ENCODE measurements at regions not wholly inside any gene's neighbourhood (a gene's known extent, or its start where the extent isn't known, plus 50 kb on each side); places are given as distances from the start of the nearest gene placed in this dataset.
"Not testable (repeated sequence)": the region's sequence is repeated elsewhere in the genome, so short reads cannot be mapped to it uniquely, and the experiment has no call there.

- DNase-seq (ENCODE audit: low read depth in 4 of 4, low spot score in 2 of 4): no peak
Observed at GRCh38 chr5:44935871-44936270, 127.1 kb downstream of the MRPS30 start.

DNA sequence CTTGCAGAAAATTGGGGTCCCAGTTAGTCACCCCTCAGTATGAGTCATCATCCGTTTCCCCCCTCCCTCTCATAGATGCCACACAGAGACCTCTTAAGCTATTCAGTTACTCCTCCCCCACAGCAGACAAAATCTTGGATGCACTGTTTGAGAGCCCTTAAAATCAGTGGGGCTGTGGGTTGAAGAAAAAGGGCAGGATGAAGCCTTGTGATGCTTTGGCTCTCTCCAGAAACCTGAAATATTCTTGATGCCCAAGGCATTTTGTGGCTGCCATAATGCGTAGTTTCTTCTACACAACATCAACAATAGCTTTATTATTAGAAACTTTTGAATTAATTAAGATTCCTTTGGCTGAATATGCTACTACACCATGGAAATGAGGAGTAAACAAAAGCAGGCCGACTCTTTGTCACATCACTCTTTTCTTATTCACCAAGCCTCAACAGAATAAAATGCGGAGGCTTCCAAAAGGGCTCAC is 133.8 kb downstream of the MRPS30 start:
- no peak for DNase-seq (ENCODE audit: low read depth in 4 of 4, low spot score in 2 of 4)

GRCh38 chr5:44943647-44944046 is 134.9 kb downstream of the MRPS30 start:
- no peak for DNase-seq (ENCODE audit: low read depth in 4 of 4, low spot score in 2 of 4)

DNA sequence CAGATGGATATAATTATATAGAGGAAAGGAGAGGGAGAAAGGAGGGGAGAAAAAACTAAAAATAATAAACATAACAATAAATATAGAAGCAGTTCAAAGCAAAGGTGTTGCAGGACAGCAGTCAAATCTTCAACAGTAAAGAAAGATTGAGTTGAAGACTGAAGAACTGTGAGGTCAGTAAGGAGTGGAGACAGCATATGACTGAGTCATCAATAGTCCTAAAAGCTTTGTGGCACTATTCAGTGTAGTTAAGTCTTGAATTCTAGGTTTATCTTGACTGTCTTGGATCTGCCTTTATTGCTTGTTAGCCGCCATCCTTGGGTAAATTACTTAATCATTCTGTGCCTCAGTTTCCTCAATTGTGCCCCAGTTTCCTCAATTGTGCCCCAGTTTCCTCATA is 137.0 kb downstream of the MRPS30 start:
- no peak for DNase-seq (ENCODE audit: low read depth in 4 of 4, low spot score in 2 of 4)

DNA sequence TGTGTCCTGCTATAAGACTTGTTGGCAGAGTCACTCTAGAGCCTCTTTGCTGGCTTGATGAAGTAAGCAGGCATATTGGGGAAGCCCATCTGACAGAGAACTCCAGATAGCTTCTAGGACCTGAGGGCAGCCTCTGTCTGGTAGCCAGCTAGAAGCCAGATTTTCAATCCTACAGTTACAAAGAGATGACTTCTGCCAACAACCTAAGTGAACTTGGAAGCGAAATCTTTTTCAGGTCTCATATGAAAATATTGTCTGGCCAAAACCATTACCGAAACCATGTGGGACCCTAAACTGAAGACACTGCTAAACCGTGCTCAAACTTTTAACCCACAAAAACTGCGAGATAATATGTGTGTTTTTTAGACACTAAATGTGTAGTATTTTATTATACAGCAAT is 140.9 kb downstream of the MRPS30 start:
- DNase-seq (ENCODE audit: low read depth in 4 of 4, low spot score in 2 of 4): no peak

- no peak for DNase-seq (ENCODE audit: low read depth in 4 of 4, low spot score in 2 of 4)
Observed at GRCh38 chr5:44951371-44951770, 142.6 kb downstream of the MRPS30 start.

DNA sequence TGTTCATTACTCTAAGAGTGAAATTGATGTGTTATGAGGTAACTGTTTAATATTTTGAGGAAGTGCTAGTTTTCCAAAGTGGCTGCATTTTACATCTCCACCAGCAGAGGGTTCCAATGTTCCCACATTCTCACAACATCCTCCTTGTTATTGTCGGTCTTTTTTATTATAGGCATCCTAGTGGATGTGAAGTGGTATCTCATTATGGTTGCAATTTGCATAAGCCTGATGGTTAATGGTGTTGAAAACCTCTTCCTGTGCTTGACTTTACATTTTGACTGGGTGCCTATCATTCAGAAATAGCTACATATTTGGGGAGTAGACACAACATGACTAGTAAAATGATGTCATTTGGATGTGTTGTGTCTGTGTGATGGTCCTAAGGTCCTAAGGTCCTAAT is 143.6 kb downstream of the MRPS30 start:
- DNase-seq (ENCODE audit: low read depth in 4 of 4, low spot score in 2 of 4): no peak

DNA sequence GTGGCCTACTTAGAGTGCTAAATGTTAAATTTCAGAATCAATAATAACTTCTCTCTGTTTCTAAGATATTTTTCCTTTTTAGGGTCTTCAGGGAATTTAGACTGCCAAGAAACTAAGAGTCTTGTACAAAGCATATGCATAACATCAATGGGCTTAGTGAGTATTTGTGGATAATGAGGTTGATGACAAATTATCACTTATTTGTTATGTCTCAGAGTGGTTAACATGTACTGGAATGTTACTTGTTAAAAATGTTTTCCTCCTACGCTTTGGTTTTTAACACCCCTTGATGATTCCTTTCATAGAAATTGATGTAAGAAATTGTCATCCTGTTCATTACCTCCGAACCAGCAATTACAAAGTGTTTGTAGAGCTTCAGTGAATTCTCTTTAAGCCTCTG is 144.3 kb downstream of the MRPS30 start:
- no peak for DNase-seq (ENCODE audit: low read depth in 4 of 4, low spot score in 2 of 4)

DNA sequence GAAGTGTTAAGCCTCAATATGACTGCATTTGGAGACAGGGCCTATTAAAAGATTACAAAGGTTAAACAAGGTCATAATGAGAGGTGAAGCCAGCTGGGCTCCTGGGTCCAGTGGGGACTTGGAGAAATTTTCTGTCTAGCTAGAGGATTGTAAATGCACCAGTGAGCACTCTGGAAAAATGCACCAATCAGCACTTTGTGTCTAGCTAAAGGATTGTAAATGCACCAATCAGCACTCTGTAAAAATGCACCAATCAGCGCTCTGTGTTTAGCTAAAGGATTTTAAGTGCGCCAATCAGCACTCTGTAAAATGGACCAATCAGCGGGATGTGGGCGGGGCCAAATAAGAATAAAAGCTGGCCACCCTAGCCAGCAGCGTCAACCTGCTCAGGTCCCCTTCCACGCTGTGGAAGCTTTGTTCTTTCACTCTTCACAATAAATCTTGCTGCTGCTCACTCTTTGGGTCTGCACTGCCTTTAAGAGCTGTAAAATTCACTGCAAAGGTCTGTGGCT is 150.3 kb downstream of the MRPS30 start:
- DNase-seq (ENCODE audit: low read depth in 4 of 4, low spot score in 2 of 4): not testable (repeated sequence)

- no peak for DNase-seq (ENCODE audit: low read depth in 4 of 4, low spot score in 2 of 4)
Observed at GRCh38 chr5:44969825-44970224, 161.1 kb downstream of the MRPS30 start.

- DNase-seq (ENCODE audit: low read depth in 4 of 4, low spot score in 2 of 4): not testable (repeated sequence)
Observed at GRCh38 chr5:44970963-44971362, 162.2 kb downstream of the MRPS30 start.

GRCh38 chr5:44974813-44975212 is 166.1 kb downstream of the MRPS30 start:
- no peak for DNase-seq (ENCODE audit: low read depth in 4 of 4, low spot score in 2 of 4)

DNA sequence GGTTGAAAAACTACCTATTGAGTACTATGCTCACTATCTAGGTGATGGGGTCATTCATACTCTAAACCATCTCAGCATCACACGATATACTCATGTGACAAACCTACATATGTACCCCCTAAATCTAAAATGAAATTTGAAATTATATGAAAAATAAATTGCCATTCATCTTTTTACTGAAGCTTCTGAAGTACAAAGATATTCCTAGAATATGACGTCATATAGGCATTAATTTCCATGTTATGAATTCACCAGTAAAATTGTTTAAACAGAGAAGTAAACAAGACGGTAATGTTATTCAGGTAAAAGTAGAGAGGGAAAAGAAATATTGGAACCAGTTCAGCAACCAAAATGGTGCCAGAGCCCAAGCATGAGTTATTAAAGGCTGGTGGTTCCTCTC is 173.0 kb downstream of the MRPS30 start:
- DNase-seq (ENCODE audit: low read depth in 4 of 4, low spot score in 2 of 4): no peak

GRCh38 chr5:44983006-44983405 is 174.3 kb downstream of the MRPS30 start:
- no peak for DNase-seq (ENCODE audit: low read depth in 4 of 4, low spot score in 2 of 4)

GRCh38 chr5:44987026-44987425 is 178.3 kb downstream of the MRPS30 start:
- DNase-seq (ENCODE audit: low read depth in 4 of 4, low spot score in 2 of 4): no peak

GRCh38 chr5:44991693-44992092 is 182.9 kb downstream of the MRPS30 start:
- DNase-seq (ENCODE audit: low read depth in 4 of 4, low spot score in 2 of 4): no peak

DNA sequence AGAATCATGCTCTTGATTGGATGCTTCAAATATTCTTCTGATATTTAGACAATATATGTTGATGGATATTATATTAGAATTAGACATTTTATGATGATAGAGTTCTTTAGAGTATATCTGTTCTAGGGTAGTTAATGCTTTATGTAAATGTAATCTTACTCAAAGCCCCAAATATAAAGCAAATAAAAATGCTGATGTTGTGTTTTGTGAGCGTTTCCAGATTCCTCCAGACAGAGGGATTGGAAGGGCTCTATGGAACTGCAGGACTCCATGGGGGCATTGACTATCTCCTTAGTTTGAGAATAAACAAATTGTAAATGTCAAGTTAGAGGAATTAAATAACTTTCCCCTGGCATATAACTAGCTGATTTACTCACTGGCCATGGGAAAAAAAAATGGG is 184.5 kb downstream of the MRPS30 start:
- no peak for DNase-seq (ENCODE audit: low read depth in 4 of 4, low spot score in 2 of 4)

DNA sequence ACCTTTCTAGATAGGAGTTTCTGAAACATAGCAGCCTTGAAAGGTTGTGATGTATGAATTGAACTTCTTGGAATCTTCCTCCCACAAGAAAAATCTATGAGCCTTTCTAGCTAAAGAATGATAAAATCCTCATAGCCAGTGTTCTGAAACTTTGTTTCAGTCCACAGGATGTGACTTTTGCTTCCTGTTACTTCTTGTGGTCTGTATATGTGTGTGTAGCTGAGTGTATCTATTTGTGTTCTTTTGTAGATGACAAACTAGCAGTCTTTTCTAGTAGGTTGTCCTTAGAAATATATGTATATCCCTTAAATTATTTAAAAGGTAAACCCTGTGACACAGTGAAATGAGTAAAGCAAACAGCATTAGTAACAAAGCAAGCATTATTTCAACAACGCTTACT is 188.8 kb downstream of the MRPS30 start:
- DNase-seq (ENCODE audit: low read depth in 4 of 4, low spot score in 2 of 4): no peak

DNA sequence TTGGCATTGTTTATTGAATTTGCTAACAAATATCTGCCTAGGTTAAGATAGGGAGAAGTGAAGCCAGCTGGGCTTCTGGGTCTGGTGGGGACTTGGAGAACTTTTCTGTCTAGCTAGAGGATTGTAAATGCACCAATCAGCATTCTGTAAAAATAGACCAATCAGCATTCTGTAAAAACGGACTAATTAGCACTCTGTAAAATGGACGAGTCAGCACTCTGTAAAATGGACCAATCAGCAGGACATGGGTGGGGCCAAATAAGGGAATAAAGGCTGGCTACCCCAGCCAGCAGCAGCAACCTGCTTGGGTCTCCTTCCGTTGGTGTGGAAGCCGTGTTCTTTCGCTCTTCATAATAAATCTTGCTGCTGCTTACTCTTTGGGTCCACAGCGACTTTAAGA is 198.4 kb downstream of the MRPS30 start:
- DNase-seq (ENCODE audit: low read depth in 4 of 4, low spot score in 2 of 4): not testable (repeated sequence)

DNA sequence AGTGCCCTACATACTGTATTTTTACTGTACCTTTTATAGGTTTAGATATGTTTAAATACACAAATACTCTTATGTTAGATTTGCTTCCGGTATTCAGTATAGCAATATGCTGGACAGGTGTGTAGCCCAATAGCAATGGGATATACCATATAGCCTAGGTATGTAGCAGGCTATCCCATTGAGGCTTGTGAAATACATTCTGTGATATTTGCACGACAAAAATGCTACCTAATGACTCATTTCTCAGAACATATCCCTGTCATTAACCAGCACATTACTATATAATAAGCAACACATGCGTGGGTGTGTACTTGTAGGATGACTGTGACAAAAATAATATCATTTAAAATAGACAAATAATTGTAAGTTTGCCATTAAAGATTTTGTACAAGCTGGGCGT is 208.8 kb downstream of the MRPS30 start:
- no peak for DNase-seq (ENCODE audit: low read depth in 4 of 4, low spot score in 2 of 4)

GRCh38 chr5:45029553-45029952 is 220.8 kb downstream of the MRPS30 start:
- DNase-seq (ENCODE audit: low read depth in 4 of 4, low spot score in 2 of 4): no peak

- DNase-seq (ENCODE audit: low read depth in 4 of 4, low spot score in 2 of 4): no peak
Observed at GRCh38 chr5:45035991-45036390, 227.2 kb downstream of the MRPS30 start.

DNA sequence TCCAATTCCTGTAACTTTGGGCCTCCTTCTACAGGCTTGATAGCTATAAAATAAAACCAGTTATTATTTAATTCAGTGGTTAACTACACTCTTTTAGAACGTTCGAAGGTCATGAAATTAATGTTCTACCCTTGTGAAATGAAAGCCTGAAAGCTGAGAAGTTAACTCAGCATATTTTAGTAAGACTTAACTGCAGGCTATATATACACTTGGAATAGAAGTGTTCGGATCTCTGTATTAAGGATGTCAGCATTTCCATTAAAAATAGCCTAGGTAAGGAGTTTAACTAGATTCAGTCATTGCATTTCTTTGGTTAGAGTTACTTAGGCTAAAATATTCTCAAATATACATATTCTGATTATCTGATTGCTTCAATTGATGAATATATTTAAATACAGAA is 229.2 kb downstream of the MRPS30 start:
- no peak for DNase-seq (ENCODE audit: low read depth in 4 of 4, low spot score in 2 of 4)
